HepG2 (cell line): ENCODE measurements at regions not wholly inside any gene's neighbourhood (a gene's known extent, or its start where the extent isn't known, plus 50 kb on each side); places are given as distances from the start of the nearest gene placed in this dataset.

Experiments used
- ATAC-seq: fragments of 200-7000 bp; cut with Tn5 transposase; 3 replicates; pipeline ENCODE4 v1.9.1; 2020; ENCODE audit warnings: mild to moderate bottlenecking, moderate library complexity
- BruUV-seq: library from RNA; stranded (reverse); fragments of 400-500 nt; replicated peaks from 2 replicates; lab custom pipeline; 2021; lab: Mats Ljungman, UMichigan
- CTCF ChIA-PET: fragments of 300-600 bp; formaldehyde crosslinking; extraction: SDS; loops from one replicate; lab custom pipeline; 2021; ENCODE audit warnings: low total read pairs, inconsistent platforms, low intra/inter-chr PET ratio; lab: Yijun Ruan, JAX
- POLR2A ChIA-PET: fragments of 350-600 bp; sonication (Branson Sonifier 250); formaldehyde crosslinking; loops from one replicate; lab custom pipeline; 2020; ENCODE audit warnings: antibody characterized with exemption, inconsistent platforms; lab: Yijun Ruan, JAX
- DNase-seq: peaks from one replicate; pipeline ENCODE4 v3.0.0-alpha.2; 2015; ENCODE audit warnings: low spot score
- FAIRE-seq: peaks from 3 replicates; lab custom pipeline; 2011; peaks lifted over from hg19 to GRCh38; lab: Jason Lieb, UNC
- H2AFZ ChIP-seq: one replicate; pipeline ENCODE4 v1.6.1; 2011; ENCODE audit warnings: low read length, inconsistent platforms
- H3K27ac ChIP-seq: fragments of 300-600 bp; 3 replicates; pipeline ENCODE4 v1.8.0; 2011; ENCODE audit warnings: mixed run types, mild to moderate bottlenecking, mixed read lengths, low read length, inconsistent platforms; ENCODE audit not compliant: insufficient read depth; ENCODE audit errors: extremely low read length
- H3K27me3 ChIP-seq, 2 experiments: fragments of 200-600 bp in 1 of 2; 2 replicates in 1 of 2; 3 replicates in 1 of 2; pipeline versions ENCODE4 v1.6.0 to v1.8.0; 2011; ENCODE audit warnings: low read length in 2 of 2, mild to moderate bottlenecking in 2 of 2, moderate library complexity in 2 of 2, inconsistent platforms in 1 of 2; ENCODE audit not compliant: insufficient read depth in 2 of 2, control insufficient read depth in 1 of 2
- H3K36me3 ChIP-seq, 2 experiments: fragments of 200-600 bp in 1 of 2; replicated peaks in 1 of 2; 2 replicates in 1 of 2; 3 replicates in 1 of 2; pipeline versions ENCODE4 v1.5.1 to v1.8.0; 2011; ENCODE audit warnings: low read length in 2 of 2, inconsistent platforms in 1 of 2; ENCODE audit not compliant: insufficient read depth in 2 of 2, control insufficient read depth in 1 of 2
- H3K4me1 ChIP-seq: 2 replicates; pipeline ENCODE4 v1.5.1; 2012; ENCODE audit warnings: low read length, inconsistent platforms; ENCODE audit not compliant: insufficient read depth
- H3K4me2 ChIP-seq: 2 replicates; pipeline ENCODE4 v1.6.0; 2011; ENCODE audit warnings: low read depth, low read length, inconsistent platforms
- H3K4me3 ChIP-seq, 3 experiments: fragments of 200-600 bp in 1 of 3; sonication (generic), shearing (Covaris generic) in 1 of 3; replicated peaks in 1 of 3; 2 replicates each; pipeline ENCODE4 v1.5.1; 2011 to 2016; ENCODE audit warnings: low read length in 3 of 3, inconsistent platforms in 2 of 3, low read depth in 2 of 3, mild to moderate bottlenecking in 2 of 3, control low read depth in 1 of 3, mixed read lengths in 1 of 3; ENCODE audit not compliant: insufficient read depth in 1 of 3
- H3K79me2 ChIP-seq: one replicate; pipeline ENCODE4 v1.6.1; 2011; ENCODE audit warnings: low read length, inconsistent platforms; ENCODE audit not compliant: insufficient read depth
- H3K9ac ChIP-seq: 2 replicates; pipeline ENCODE4 v1.6.0; 2011; ENCODE audit warnings: mild to moderate bottlenecking, low read depth, low read length, inconsistent platforms; ENCODE audit not compliant: insufficient read depth
- H3K9me3 ChIP-seq: 2 replicates; pipeline ENCODE4 v1.5.1; 2012; ENCODE audit warnings: mild to moderate bottlenecking, low read length
- H4K20me1 ChIP-seq: 2 replicates; pipeline ENCODE4 v1.6.0; 2011; ENCODE audit warnings: inconsistent platforms, mild to moderate bottlenecking, low read length, moderate library complexity; ENCODE audit not compliant: insufficient read depth
- ATF1 ChIP-seq: IDR thresholded peaks from 2 replicates; pipeline ENCODE4 v1.6.1; 2016; ENCODE audit warnings: mild to moderate bottlenecking, control low read depth
- GZF1 ChIP-seq: sonication (generic); formaldehyde crosslinking; IDR thresholded peaks from 2 replicates; pipeline ENCODE4 v1.5.1; 2020; ENCODE audit warnings: mild to moderate bottlenecking, missing genetic modification reagents
- HNF1B ChIP-seq: sonication (generic); formaldehyde crosslinking; IDR thresholded peaks from 2 replicates; pipeline ENCODE4 v1.5.1; 2020; ENCODE audit warnings: mild to moderate bottlenecking, moderate library complexity, missing genetic modification reagents
- HOXA5 ChIP-seq: sonication (generic); formaldehyde crosslinking; IDR thresholded peaks from 2 replicates; pipeline ENCODE4 v1.4.0; 2020; ENCODE audit warnings: missing genetic modification reagents
- MAFF ChIP-seq: IDR thresholded peaks from 2 replicates; pipeline ENCODE4 v1.6.1; 2011; ENCODE audit warnings: low read depth, low read length, improper control_type of control experiment
- MAFK ChIP-seq, 2 experiments: IDR thresholded peaks in 1 of 2; conservative IDR thresholded peaks in 1 of 2; 2 replicates each; pipeline ENCODE4 v1.6.1; 2011; ENCODE audit warnings: improper control_type of control experiment in 2 of 2, low read length in 2 of 2
- NONO ChIP-seq, 2 experiments: fragments of 450-650 bp in 1 of 2; sonication (generic) in 1 of 2; formaldehyde crosslinking in 1 of 2; IDR thresholded peaks in 1 of 2; conservative IDR thresholded peaks in 1 of 2; 2 replicates each; pipeline versions ENCODE4 v1.6.1 to v1.8.0; 2017 to 2022; ENCODE audit warnings: mild to moderate bottlenecking in 1 of 2, missing genetic modification reagents in 1 of 2, moderate library complexity in 1 of 2
- PCBP1 ChIP-seq: fragments of 200-400 bp; formaldehyde crosslinking; IDR thresholded peaks from 2 replicates; pipeline ENCODE4 v1.6.1; 2017; ENCODE audit warnings: mild to moderate bottlenecking, low read depth, low read length, borderline replicate concordance
- PLRG1 ChIP-seq: fragments of 450-650 bp; conservative IDR thresholded peaks from 2 replicates; pipeline ENCODE4 v1.6.1; 2016
- TRAFD1 ChIP-seq: sonication (generic); formaldehyde crosslinking; IDR thresholded peaks from 2 replicates; pipeline ENCODE4 v1.5.1; 2020; ENCODE audit warnings: missing genetic modification reagents, mild to moderate bottlenecking, borderline replicate concordance
- ZMYM3 ChIP-seq: sonication (generic); formaldehyde crosslinking; IDR thresholded peaks from 2 replicates; pipeline ENCODE4 v1.5.1; 2020; ENCODE audit warnings: mild to moderate bottlenecking, missing genetic modification reagents
- ZNF12 ChIP-seq: sonication (generic); formaldehyde crosslinking; IDR thresholded peaks from 2 replicates; pipeline ENCODE4 v1.5.0; 2020; ENCODE audit warnings: missing genetic modification reagents
- ZNF530 ChIP-seq: sonication (generic); formaldehyde crosslinking; IDR thresholded peaks from 2 replicates; pipeline ENCODE4 v1.5.0; 2020; ENCODE audit warnings: low read depth, mild to moderate bottlenecking, missing genetic modification reagents
- ZNF616 ChIP-seq: sonication (generic); formaldehyde crosslinking; IDR thresholded peaks from 2 replicates; pipeline ENCODE4 v1.5.0; 2020; ENCODE audit warnings: low read depth, mild to moderate bottlenecking, missing genetic modification reagents
- ZNF7 ChIP-seq: IDR thresholded peaks from 2 replicates; pipeline ENCODE4 v1.6.1; 2016; ENCODE audit warnings: missing biosample characterization, missing genetic modification reagents
- ZNF704 ChIP-seq: sonication (generic); formaldehyde crosslinking; IDR thresholded peaks from 2 replicates; pipeline ENCODE4 v1.8.1; 2023; ENCODE audit warnings: mild to moderate bottlenecking, inconsistent platforms, moderate library complexity, missing genetic modification reagents, borderline replicate concordance
- WGBS: methylation state at CpG from one replicate; pipeline ENCODE4 v1.1.6; 2017; ENCODE audit warnings: low lambda C conversion rate; 5-methylcytosine and 5-hydroxymethylcytosine counted together
- in situ Hi-C: cut with HindIII; loops from 2 replicates; pipeline ENCODE4 v1.10.0; 2017; ENCODE audit warnings: low pct_unique_long_range_greater_than_20kb; ENCODE audit not compliant: extremely low pct_ligation_motif_present
- intact Hi-C: fragments of 100-400 bp; cut with micrococcal nuclease; formaldehyde crosslinking; loops from one replicate; pipeline ENCODE4 v1.10.0; 2022; ENCODE audit not compliant: unreplicated experiment

GRCh38 chr3:8080464-8080863, 421.2 kb upstream of the LMCD1 start:
- CTCF ChIA-PET, result no interaction called here
- Histone ChIP-seq H3K27me3 (no peaks in the 10 kb centered on the region), H3K9me3 (no peaks in the 10 kb centered on the region), H3K4me2 (no peak overlapping the region), H2AFZ (no peak overlapping the region)
- DNase-seq (no peak), FAIRE-seq (no peak), ATAC-seq (no peak)
- TF ChIP-seq MAFF (peak; percentile 83), MAFK (conservative IDR thresholded peaks at IDR 0.05 in 1 of 2, IDR thresholded peaks at IDR 0.05 in 1 of 2; ENCODE audit: low read length in 2 of 2) (peak; percentile 79 to 92; a peak in 3 of 4 replicates), PCBP1 (no peak), GZF1 (no peak)
- TF ChIP-seq, all 625 proteins: peak for 2
- H3K36me3 ChIP-seq, result no peaks in the 10 kb centered on the region
- POLR2A ChIA-PET, result no interaction called here
- in situ Hi-C loops (no loop called here), intact Hi-C loops (no loop called here)
- no peak overlapping the region for H3K9ac ChIP-seq
- no peak overlapping the region for H3K4me3 ChIP-seq
- no peaks in the 10 kb centered on the region for H3K4me1 ChIP-seq
- H3K79me2 ChIP-seq, result no peaks in the 10 kb centered on the region
- no peaks in the 10 kb centered on the region for H4K20me1 ChIP-seq
- no TSS peak for BruUV-seq
- no peak overlapping the region for H3K27ac ChIP-seq

GRCh38 chr3:8085498-8085897, 416.1 kb upstream of the LMCD1 start:
- ChIA-PET CTCF (no interaction called here), POLR2A (no interaction called here)
- H3K27ac ChIP-seq, result no peak overlapping the region
- 1% methylated on average over 2 of the region's 2 CpGs for WGBS
- H3K4me3 ChIP-seq, result no peak overlapping the region
- H3K4me2 ChIP-seq, result no peak overlapping the region
- H2AFZ ChIP-seq, result no peak overlapping the region
- no peaks in the 10 kb centered on the region for H3K36me3 ChIP-seq
- H3K79me2 ChIP-seq, result no peaks in the 10 kb centered on the region
- H3K9ac ChIP-seq, result no peak overlapping the region
- FAIRE-seq (no peak), DNase-seq (no peak), ATAC-seq (no peak)
- H4K20me1 ChIP-seq, result no peaks in the 10 kb centered on the region
- no TSS peak for BruUV-seq
- H3K27me3 ChIP-seq, result no peaks in the 10 kb centered on the region
- intact Hi-C loops, result no loop called here
- in situ Hi-C loops, result no loop called here
- no peaks in the 10 kb centered on the region for H3K9me3 ChIP-seq
- no peaks in the 10 kb centered on the region for H3K4me1 ChIP-seq
- TF ChIP-seq ZNF704 (no peak), HOXA5 (CRISPR knock-in tag) (no peak), ZNF530 (CRISPR knock-in tag) (no peak), ATF1 (CRISPR knock-in tag) (no peak), TRAFD1 (CRISPR knock-in tag) (no peak), ZNF7 (CRISPR knock-in tag) (no peak), ZNF616 (CRISPR knock-in tag) (no peak), ZMYM3 (CRISPR knock-in tag) (no peak), ZNF12 (CRISPR knock-in tag) (no peak), PLRG1 (no peak), NONO (IDR thresholded peaks at IDR 0.05) (no peak), NONO (CRISPR knock-in tag; conservative IDR thresholded peaks at IDR 0.05) (no peak), HNF1B (no peak)
